GF-D8 (cell line): ENCODE measurements at regions not wholly inside any gene's neighbourhood (a gene's known extent, or its start where the extent isn't known, plus 50 kb on each side); places are given as distances from the start of the nearest gene placed in this dataset.

Experiments used
- DNase-seq: peaks from one replicate; lab custom pipeline; 2025; lab: John Stamatoyannopoulos, UW

DNA sequence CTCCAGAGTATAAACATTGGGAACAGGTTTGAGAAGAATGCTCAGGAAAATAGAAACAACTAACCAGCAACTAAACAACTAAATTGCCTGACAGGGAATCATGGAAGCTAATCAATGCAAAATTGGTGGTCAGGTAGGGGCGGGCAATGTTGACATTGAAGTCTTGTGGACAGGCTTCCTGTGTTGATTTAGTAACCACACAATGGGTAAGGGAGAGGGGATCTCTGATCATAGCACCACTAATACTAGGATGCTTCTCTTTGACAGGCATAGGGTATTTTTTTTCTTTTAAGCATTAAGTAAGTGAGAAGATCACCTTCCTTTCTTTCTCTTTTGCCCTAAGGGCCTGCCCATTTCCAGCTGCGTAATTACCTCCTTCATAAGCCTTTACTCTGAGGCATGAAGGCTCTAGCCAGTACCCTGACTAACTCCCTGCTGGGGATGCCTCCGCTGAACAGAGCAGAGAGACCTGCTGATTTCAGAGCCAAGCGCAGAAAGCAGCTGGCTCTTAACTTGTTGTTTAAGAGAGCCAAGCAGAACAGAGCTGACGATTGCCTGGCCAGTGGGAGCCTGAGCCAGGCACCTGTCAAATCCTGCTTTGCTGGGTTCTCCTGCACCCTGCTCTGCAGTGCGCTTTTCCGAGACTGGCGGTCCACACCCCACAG, 118.7 kb downstream of the BMP2 start:
- DNase-seq = no peak

DNA sequence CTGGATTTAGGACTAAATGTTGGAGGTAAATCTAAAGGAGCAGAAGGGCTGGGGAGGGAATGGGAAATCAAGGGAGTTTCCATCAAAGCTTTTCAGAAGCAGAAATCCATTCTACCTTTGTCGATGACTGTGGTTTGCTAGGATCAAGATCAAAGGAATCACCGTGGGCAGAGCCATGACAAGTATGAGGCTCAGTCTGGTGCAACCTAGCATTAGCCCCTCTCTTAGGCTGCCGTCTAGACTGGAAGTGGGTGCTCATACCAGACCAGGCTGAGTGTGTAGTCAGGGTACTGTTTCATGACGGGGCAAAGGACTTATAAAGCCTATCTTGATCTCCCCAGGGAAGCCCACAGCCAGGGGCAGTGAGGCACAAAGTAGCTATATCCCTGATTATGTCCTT, 120.5 kb downstream of the BMP2 start:
- no peak for DNase-seq

DNA sequence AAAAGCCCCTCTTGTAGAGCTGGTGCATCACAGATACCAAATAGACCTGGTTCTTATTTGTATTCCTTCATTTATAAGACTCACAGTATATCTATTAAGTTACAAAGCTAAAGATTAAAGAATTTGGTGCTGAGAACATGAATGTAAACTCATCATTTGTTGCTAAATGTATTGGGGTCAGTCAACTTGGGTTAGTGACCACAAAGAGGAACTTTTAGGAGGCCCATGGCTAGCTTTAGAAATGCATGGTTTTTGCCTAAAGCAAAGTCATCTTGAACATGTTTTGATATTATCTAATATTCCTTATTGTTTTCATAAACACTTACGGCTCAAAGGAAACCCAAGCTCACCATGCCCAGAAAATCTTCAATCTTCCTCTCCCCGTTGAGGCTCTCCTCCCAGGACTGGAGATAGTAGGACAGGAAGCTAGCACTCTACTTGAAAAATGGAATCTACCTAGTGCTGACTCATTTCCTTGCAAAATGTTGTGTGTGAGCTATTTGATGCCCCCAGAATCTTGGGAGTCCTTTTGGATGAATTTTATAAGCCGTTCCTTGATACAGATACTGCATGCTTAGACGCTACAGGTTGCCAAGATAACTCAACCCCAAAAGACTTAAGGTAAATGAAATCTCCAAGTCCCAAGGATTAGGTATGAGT, 121.4 kb downstream of the BMP2 start:
- DNase-seq = no peak

DNA sequence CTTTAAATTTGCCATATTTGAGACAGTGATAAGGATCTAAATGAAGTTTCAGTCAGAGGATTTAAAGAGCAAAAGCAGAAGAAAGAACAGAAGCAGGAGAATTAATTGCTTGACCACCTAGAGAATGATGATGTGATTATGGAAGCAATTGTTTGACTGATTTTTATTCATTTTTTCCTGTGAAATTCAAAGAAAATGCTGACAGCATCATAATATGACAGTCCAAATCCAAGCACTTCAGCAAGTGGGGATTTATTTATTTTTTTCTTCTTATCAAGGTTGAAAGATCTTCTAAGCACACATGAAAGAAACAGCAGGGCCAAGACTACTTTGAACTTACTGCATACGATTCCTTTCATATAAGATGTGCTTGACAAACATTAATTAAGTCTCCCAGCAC, 125.2 kb downstream of the BMP2 start:
- no peak for DNase-seq

DNA sequence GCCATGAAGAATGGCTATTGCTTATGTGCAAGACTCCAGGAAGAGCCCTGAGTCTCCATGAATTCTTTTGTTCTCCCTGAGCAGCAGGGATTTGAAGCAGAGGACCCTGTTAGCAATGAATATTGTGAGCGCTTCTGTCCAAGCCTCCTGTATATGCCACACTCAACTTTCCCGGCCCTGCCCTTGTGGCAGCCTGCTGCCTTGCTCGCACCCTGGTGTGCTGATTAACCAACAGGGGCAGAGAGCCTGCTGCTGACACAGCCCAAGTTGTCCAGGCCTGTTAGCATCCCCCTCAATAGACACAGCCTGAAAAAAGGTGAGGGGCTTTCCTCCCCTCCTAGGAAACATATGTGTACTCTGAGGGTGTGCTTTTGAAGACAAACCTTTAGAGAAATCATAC, 131.4 kb downstream of the BMP2 start:
- no peak for DNase-seq

DNA sequence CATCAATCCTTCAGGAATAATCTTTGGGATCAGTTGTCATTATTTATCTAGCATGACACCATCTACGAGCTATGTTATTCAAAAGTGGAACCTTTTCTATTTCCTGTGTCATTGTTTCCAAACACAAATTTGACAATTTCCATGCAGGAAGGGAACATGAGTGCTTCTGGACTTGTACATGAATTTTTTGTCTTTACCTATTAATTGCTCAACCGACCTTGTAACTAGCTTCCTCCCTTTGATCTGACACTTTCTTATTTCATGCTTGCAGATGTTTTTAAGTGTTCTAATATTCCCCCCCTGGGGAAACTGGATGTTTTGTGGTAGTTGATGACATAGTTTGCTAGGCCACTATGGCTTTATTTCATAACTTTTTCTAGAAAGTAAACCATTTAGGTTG, 139.4 kb downstream of the BMP2 start:
- DNase-seq = no peak

DNA sequence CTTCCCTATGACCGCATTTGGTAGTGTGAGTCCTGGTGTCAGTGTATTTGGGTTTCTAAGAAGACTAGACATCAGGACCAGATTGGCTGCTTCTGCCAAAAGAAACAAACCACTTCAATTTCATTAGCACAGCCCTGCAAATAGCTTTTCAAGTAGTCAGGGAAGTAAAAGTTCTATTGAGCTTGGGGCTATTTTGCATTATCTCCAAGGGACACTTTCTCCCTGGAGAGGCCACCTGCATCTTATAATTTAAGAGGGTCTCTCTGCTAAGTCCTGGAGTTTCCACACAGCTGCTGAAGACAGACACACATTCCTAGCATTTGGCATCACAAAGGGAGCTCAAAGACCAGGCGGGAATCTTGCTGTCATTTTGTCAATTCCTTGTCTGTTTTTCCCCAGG, 141.2 kb downstream of the BMP2 start:
- DNase-seq = no peak

DNA sequence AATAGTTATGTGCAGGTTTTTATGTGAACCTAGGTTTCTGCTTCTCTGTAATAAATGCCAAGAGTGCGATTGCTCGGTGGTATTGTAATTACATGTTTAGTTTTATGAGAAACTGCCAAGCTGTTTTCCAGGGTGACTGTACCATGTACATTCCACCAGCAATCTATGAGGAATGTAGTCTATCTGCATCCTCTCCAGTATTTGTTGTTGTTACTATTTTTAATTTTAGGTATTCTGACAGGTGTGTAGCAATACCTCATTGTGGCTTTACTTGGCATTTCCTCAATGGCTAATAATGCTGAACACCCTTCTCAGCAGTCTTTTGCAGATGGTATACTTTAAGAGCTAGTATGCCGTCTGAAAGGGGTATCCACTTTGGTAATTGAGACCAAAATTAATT, 142.1 kb downstream of the BMP2 start:
- no peak for DNase-seq

DNA sequence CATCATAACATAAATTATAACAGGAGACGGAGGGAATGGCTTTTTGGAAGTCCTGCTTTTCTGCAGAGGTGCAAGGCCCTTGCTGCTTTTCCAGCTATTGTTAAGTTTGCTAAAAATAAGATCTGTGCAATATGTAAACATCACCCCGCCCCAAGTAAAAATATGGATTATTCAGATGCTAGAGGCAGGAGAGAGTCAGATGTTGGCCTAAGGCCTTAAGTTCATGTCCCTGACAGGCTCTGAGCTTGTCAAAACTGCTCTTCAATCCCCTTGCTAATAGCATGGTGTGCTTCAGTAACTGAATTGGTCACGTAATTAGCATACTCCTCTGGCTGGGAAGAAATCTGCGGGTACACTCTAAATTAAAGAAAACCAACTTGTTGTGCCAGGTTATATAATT, 147.5 kb downstream of the BMP2 start:
- DNase-seq = no peak

DNA sequence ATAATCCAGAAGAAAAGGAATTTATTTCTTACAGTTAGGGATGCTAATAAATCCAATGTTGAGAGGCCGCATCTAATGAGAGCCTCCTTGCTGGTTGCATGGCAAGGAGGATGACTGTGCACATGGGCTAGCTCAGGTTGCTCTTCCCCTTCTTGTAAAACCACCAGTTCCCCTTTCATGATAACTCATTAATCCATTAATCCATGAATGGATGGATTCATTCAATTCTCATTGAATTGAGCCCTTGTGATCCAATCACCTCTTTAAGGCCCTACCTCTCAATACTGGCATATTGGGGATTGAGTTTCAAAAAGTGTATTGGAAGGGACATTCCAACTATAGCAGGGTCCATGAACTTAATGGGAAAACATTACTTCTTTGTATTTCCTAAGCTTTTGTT, 149.5 kb downstream of the BMP2 start:
- no peak for DNase-seq

DNA sequence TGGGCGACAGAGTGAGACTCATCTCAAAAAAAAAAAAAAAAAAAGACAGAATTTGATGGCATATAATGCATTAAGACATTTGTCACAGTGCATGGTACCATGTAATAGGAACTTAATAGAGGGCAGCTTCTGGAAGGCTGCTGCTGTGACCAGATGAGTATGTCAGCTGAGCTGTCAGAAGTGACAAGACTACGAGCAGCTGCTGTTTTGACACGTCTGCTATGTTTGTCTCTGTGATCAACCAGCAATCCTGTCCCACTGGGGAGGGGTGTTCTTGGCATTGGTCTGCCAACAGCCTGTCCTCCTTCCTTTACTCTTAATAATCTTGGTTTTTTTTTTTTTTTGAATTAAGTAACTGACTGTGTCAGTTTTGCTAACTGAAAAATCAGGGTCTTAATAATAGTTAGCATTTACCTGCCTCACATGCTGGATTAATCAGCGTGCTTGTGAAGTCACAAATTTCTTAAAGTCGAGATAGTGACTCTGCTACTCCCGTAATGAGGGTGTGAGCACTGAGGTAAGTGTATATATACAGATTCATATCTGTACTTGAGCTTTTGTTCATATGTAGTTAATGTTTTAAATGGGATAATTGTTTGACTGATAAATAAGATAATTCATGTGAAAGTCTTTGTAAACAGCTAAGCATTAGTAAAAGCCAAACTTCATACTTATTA, 152.4 kb downstream of the BMP2 start:
- no peak for DNase-seq

DNA sequence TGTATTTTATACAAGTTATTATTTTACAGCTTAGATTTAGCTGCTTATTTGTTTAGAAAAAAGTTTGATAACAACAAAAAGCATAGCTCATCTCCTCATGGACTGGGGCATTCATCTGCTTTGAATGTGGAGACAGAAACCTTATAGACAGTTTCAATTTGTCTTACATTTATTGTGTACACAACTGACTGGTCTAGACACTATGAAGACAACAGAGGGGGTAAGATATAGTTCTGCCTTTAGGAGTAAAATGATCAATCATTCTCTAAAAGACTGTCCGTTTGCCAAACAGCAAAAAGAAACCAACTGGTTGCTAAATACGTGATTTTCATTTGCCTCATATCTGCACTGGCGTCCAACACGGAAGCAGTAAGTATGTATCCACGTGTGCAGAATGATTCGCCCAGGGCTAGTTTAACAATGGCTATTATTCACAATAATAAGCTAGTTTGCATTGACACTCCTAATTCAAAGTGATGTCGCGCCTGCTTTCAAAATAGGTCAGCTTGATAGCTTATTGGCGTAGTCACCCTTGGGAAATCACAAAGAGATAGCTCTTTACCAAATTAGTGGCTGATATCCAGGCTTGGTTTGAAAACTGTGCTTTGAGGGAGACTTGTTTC, 153.6 kb downstream of the BMP2 start:
- DNase-seq = no peak

DNA sequence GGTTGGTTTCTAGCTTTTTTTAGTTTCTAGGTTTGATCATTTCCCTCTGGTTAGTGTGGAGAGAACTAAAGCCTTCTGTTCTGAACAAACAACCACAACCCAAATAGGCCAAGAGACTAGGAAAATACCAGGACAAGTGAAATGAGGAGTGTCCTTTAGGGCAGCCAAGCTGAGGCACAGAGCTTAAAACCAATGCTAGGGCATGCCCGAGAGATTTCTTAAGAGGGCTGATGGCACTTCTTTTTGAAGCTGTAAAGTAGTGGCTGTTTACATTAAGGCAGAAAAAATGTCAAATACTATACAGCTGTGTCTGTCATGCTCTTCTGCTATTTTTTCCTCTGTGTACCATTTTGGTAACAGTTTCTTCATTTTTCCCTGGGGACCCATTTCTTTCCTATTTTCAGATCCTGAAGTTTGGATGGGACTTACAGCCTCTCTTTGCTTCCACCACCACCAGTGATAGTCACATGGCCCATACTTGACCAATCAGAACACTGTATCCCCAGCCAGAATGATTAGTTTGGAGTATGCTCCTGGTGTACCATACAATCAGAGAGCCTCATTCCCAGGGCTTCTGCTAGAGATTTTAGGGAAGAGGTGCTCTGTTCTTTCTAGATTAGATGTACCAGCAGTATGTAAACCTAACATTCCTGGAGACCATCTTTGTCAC, 154.4 kb downstream of the BMP2 start:
- DNase-seq = no peak

DNA sequence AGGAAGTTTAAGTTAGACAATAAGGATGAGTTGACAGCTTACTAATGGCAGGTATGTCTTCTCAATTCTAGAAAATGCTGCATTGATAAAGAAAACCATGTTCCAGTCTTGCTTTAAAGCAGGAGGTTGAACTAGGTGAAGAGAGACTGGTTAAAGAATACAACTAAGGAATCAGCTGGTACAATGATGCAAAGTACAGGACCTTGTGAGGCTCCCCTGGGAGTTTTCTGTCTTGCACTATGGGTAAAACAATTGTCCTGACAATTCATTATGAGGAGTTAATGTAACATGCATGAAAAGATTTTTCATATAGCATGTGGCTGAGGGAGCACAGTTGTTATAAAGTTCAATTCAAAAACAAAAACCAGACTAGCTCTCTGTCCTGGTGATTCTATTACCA, 157.2 kb downstream of the BMP2 start:
- DNase-seq = no peak

DNA sequence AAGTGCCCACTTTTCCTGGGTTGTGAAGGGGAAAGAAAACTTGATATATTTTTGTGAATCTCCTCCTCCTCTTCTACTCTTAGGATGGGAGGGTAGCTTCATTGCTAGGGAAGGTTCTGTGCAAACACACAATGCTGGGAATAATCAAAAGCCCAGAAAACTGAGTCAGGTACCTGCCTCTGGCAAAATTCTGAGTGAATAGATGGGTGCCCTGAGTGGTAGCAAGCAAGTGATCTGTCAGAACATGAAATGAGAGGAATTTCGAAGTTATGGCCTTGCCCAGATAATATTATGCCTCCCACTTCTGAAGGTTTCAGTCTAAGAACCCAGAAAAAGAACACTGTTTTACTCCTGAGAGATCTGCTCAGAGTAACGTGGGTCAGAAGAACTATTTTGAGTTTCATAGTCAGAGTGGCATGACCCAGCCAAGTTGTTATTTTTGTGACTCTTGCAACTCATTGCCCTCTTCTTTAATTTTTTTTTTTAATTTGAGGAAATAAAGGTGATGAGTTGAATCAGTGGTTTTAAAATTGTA, 158.3 kb downstream of the BMP2 start:
- DNase-seq = no peak

DNA sequence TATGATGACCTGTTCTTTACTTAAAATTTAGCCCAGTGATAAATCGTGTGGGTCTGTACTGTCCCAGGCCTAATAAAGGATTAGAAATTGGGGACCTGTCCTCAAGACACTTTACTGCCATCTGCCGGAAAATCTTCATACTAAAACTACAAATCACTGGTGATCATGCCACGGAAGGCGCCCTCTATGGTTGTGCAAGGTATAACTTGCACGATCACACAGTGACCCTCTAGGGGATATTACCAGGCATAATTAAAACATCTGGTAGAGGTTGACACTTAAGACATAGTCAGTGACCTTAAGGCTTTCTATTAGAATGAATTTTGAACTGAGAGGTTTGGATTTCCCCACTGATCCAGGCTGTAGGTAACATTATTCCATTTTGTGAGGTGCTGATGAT, 172.6 kb downstream of the BMP2 start:
- DNase-seq = no peak

DNA sequence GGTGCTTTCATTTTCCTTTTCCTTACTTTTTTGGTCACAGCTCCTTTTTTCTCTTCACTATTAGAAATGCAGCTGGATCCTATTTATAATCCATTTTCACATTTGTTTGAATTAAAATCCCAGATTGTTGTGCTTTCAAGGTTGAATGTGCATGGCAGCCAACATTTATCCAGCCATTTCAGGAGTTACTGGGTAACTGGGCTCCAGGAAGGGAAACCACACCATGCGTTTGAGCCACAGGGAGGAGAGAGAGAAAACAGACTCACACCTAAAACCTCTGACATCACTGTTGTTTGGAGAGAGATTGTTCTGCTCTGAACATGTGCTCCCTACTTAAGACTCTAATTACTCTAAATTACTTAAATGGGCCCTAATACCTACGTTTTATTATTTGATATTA, 173.4 kb downstream of the BMP2 start:
- no peak for DNase-seq

DNA sequence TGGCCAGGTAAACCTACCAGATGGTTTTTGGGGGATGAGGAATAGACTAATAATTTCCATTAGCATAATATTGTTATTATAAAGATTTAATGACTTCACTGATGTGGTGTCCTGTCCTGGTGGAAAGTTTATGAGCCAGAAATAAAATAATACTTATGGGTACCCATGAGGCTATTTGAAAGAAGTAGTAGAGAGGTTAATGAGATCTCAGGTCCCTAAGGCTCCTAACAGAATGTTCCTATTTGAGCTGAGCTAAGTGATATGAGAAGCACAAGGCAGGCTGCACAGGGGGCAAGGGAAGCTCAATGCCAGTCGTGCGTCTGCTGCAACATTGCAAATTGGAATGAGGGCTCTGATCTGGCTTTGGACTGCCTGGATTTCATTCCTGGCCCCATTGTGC, 174.1 kb downstream of the BMP2 start:
- DNase-seq = no peak

DNA sequence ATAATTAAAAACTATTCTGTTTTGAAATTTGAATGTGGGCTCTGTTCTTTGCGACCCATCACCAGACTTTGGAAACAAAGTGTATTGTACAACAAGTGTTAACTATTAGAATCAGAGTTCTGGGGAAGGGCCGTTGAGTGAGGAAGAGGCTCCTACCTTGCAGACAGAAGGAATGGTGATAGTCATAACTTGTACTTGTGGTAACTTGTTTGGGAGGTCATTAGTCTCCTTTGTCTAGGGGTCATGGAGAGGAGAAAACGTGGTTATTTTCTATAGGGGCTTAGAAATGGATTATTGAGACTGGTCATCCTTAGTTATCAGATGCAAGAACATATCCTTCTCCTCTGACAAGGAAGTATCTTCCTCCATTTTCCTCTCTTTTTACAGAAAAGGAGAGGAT, 174.8 kb downstream of the BMP2 start:
- no peak for DNase-seq

DNA sequence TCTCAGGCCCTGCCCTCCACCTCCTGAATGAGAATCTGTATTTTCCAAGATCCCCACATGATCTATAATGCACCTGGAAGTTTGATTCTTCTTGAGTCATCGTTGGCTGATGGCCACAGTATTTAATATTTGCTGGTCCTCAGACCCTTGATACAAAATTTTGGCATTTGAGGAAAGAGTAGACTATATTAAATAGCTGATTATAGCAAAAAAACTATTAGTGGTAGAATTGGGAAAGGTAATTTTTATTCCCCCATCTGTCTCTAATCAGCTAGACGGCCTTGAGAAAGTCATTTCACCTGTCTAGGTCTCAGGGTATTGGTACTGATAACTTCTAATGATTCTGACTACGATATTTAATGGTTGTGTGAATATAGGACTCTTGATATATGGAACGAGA, 176.8 kb downstream of the BMP2 start:
- DNase-seq = no peak

DNA sequence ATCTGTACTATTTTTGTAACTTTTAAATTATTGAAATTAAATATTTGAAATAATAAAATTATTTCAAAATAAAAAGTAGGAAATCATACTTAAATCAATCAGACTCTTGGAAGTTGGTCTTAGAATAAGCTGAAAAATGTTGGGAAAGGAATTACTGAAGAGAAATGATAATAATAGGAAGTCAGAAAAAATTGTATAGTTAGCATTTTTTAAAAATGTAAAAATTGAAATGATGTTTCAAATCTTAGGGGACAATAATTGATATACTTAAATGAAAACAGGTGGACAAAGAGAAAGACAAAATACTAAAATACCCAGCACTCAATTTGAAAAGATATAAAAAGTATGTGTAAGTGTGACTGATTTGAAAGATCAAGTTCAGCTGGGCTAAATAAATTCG, 186.1 kb downstream of the BMP2 start:
- no peak for DNase-seq

DNA sequence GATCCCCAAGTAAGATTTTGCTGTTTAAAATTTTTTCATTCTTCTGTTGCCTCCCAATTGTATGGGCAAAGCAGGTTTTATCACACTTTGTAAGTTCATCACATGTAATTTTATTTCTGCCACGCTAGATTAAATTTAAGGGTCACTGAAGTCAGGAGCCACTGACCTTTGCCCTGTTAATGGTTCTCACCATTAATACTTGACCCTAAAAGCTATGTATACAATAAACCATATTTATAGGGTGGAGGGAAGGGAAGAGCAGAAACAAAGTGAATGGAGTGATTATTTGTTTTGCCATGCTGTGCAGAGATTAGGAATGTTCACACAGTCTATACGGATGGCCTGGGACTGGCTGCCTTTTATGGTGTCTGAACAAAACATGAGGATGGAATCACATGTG, 186.7 kb downstream of the BMP2 start:
- no peak for DNase-seq
